Upper lobe of left lung (tissue), 4 donors: ENCODE measurements at regions not wholly inside any gene's neighbourhood (a gene's known extent, or its start where the extent isn't known, plus 50 kb on each side); places are given as distances from the start of the nearest gene placed in this dataset.

ENCODE experiments used
- EP300 ChIP-seq, 4 donors: sonication (generic); formaldehyde crosslinking; IDR thresholded peaks; one replicate each; pipeline ENCODE4 v1.5.1; 2017; ENCODE audit warnings: antibody characterized with exemption in 4 of 4, control low read depth in 2 of 4
- POLR2A ChIP-seq, 4 donors: fragments of 450-650 bp; IDR thresholded peaks; one replicate each; pipeline ENCODE4 v1.5.1; 2016 to 2017; ENCODE audit warnings: antibody characterized with exemption in 4 of 4, mild to moderate bottlenecking in 2 of 4
- POLR2AphosphoS5 ChIP-seq, 2 donors: sonication (generic); formaldehyde crosslinking; IDR thresholded peaks; one replicate each; pipeline ENCODE4 v1.5.1; 2017; ENCODE audit warnings: antibody characterized with exemption in 2 of 2
- TF ChIP-seq, protein P1 (sequence below), 6 experiments: fragments of 450-650 bp in 4 of 6; fragments of 200-600 bp in 2 of 6; sonication (generic) in 2 of 6; IDR thresholded peaks; one replicate each; pipeline ENCODE4 v1.5.1; 2016 to 2019; ENCODE audit warnings: antibody characterized with exemption in 6 of 6

DNA sequence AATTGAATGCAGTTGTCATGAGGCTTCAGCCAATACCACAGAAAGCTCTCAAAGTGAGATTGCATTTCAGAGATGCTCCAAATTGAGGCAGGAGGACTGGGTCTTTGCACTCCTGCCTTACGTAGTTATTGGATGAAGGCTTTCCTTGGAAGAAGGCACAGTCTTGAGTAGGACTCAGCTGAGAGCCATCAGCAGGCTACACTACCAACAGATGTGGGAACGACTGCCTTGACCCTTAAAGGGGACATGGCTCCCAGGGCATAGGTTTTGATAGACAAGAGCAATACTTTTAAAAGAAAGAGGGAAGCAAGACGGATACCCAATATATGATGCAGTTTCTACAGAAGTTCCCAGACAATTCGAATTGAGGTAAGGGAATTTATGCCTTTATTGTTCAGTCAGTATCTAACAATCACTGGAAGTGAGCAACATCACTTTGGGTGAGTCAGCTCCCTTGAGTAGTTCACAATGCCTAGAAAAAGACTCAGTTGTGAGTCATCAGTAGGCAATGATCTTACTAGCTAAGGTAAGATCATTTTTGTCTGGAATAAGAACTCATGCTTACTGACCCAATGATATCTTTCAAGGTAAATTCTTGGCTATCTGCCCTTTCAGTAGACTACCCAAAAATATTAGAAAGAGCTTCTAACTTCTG is 390.8 kb downstream of the GJA1 start:
- TF ChIP-seq, protein P1, sequence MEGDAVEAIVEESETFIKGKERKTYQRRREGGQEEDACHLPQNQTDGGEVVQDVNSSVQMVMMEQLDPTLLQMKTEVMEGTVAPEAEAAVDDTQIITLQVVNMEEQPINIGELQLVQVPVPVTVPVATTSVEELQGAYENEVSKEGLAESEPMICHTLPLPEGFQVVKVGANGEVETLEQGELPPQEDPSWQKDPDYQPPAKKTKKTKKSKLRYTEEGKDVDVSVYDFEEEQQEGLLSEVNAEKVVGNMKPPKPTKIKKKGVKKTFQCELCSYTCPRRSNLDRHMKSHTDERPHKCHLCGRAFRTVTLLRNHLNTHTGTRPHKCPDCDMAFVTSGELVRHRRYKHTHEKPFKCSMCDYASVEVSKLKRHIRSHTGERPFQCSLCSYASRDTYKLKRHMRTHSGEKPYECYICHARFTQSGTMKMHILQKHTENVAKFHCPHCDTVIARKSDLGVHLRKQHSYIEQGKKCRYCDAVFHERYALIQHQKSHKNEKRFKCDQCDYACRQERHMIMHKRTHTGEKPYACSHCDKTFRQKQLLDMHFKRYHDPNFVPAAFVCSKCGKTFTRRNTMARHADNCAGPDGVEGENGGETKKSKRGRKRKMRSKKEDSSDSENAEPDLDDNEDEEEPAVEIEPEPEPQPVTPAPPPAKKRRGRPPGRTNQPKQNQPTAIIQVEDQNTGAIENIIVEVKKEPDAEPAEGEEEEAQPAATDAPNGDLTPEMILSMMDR (IDR thresholded peaks at IDR 0.05), result no peak
- no peak for TF ChIP-seq POLR2A (IDR thresholded peaks at IDR 0.05)
- no peak for TF ChIP-seq EP300 (IDR thresholded peaks at IDR 0.05)
- no peak for TF ChIP-seq POLR2AphosphoS5 (IDR thresholded peaks at IDR 0.05)
